Activated CD4-positive, CD25-positive, alpha-beta regulatory T cell treated with anti-CD3 and anti-CD28 coated beads, Interleukin-2, amount 50 U/mL, for 72 hours (primary cell): ENCODE measurements at regions not wholly inside any gene's neighbourhood (a gene's known extent, or its start where the extent isn't known, plus 50 kb on each side); places are given as distances from the start of the nearest gene placed in this dataset.

Experiments used
- DNase-seq: peaks from one replicate; pipeline ENCODE4 v3.0.0; 2021

DNA sequence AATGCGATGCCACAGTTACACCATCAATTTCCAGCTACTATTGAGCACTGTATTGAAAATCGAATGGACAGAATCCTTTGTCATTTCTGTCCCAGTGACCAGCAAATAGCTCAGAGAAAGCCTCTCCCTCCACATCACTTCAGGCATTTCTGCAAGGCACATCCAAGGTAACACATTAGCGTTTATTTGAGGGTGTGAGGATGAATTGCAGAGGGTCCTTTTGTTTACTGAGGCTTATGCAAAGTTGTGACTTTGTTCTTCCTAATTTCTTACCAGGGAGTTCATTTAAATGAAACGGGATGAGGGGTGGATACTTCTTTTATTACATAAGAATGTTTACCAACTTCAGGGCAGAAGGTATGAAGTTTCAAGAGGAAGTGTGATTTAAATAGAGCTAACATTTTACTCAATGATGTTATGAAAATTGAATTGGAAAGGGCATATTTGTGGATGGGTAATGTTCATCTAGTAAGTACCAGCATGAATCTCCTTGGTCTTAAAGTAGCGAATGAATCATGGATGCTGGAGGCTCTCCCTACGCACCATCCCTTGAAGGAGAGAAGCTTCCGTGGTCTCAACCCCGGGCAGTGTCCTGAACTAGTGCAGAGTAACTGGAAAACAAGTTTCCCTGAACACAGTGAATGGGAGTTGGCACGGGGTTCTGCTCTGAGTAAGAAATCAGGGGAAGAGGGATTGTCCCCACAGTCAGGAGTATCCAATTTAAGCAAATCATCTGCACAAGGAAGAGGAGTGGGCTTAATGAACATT, 756.5 kb downstream of the GALR1 start:
- no peak for DNase-seq

- no peak for DNase-seq
Observed at GRCh38 chr18:78006774-78007260, 757.2 kb downstream of the GALR1 start.

DNA sequence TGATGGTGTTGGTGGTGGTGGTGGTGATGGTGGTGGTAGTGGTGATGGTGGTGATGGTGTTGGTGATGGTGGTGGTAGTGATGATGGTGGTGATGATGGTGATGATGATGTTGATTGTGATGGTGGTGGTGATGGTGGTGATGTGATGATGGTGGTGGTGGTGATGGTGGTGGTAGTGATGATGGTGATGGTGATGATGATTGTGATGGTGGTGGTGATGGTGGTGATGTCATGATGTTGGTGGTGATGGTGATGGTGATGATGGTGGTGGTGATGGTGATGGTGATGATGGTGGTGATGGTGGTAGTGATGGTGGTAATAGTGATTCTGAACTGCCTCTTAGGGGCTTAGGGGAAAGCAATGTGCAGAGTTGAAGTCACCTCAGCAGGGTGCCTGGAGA, 760.7 kb downstream of the GALR1 start:
- no peak for DNase-seq

DNA sequence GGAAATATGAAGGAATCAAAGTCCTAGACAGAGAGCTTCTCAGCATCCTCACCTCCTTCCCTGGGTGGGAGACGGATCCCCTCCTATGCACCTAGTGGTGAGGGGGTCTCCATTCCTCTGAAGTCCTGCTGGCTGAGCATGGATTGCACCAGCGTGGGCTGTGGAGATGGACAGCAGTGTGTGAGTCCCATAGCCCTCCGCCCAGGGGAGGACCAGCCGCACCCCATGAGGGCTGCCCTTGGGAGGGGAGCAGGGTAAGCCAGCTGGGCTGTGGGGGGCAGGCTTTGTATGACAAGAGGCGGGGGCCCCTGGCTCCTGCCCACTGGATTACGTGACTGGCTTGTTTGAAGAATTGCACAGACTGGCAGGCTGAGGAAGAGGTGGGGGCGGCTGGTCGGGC, 768.2 kb downstream of the GALR1 start:
- DNase-seq = no peak

GRCh38 chr18:78021196-78021595, 771.5 kb downstream of the GALR1 start:
- no peak for DNase-seq

GRCh38 chr18:78031589-78031988, 781.9 kb downstream of the GALR1 start:
- DNase-seq = no peak

DNA sequence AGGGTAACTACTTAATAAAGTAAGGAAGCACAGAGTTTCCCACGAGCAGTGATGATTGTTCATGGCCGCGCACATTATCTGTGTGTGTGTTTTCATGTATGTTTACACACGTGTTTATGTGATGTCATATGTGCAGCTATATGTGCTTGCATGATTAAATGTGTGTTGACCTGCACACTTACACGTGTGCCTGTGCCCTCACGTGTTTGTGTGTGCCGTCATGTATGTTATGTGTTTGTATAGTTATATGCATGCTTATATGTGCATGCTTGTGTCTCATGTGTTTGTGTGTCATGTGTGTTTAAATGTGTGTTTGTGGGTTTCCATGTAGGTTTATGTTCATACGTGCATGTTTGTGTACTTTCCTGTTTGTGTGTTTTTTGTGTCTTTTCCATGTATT, 782.3 kb downstream of the GALR1 start:
- DNase-seq = no peak

DNA sequence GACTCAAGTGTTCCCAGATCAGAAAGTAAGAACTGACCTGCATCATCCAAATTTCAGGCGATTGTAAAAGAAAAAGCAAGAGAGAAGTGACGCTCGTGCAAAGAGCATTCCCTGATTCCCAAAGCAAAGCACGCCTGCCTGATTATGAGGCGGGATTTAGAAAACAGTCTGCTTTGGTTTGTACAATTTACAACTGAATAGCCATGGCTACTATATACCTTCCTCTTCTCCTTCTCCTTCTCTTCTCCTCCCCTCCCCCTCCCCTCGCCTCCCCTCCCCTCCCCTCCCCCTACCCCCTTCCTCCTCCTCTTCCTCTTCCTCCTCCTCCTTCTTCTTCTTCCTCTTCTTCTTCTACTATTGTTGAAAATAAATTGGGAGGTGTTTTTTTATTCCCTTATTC, 782.9 kb downstream of the GALR1 start:
- no peak for DNase-seq

DNA sequence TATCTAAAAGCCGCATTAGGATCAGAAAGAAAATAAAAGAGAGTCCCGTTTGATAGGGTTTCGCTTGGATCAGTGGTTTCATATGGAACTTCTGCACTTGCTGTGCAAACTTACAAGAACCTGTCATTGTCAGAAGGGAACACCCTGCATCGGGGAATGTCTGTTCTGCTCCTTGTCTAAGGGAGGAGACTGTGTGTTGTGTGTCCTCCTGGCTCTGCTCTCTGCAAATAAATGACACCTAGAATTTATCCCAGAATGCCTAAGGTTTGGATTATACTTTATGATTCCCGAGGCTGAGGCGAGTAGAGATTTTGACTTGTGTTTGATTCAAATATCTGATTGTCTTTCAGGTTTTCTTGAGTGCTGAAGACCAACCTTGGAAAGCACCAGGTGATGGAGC, 785.1 kb downstream of the GALR1 start:
- no peak for DNase-seq

- DNase-seq = no peak
Observed at GRCh38 chr18:78041218-78041617, 791.6 kb downstream of the GALR1 start.

GRCh38 chr18:78046631-78047030, 797.0 kb downstream of the GALR1 start:
- no peak for DNase-seq

GRCh38 chr18:78049281-78049680, 799.6 kb downstream of the GALR1 start:
- DNase-seq = no peak

DNA sequence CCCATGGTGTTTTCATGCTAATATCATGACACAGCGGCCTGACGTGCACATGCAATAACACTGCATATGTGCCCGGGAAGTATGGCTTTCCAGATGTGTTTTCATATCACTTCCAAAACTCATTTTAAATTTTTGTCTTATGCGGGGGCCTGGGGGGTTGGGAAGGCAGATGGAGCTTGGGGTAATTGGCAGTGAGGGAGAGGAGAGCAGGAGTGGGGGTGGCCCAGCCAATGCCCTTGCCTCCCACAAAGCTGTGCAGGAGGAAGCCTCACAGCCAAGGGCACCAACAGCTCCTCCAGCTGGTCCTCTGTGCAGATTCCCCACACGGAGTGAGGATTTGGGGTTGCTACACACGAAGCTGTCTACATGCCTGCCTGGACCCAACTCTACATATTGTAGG, 805.2 kb downstream of the GALR1 start:
- DNase-seq = no peak

- DNase-seq = no peak
Observed at GRCh38 chr18:78056011-78056410, 806.4 kb downstream of the GALR1 start.

GRCh38 chr18:78069784-78070664, 820.4 kb downstream of the GALR1 start:
- no peak for DNase-seq

DNA sequence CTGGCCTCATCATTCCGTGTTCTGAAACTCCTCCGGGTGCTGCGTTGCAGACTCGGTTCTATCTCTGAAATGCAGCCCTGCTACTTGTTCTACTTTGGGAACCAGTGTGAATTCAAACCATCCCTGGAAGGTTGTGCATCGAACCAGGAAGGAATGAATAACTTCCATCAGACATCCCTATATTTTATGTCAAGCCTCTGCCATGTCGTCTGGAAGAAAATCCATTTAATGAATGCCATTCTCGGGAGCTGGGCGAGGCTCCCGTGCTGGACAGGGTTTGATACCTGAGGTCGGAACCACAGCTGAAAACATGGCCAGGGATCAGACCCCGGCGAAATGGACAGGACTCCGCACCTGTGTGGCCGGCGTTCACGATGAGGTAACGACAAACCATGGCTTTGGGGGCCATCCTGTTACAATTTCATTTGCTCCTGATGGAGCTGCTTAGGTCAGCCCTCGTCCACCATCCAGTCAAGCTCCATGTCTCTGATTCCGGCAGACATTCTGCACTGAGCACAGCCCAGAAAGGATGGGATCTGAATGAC, 821.6 kb downstream of the GALR1 start:
- no peak for DNase-seq

- no peak for DNase-seq
Observed at GRCh38 chr18:78071776-78072175, 822.1 kb downstream of the GALR1 start.

DNA sequence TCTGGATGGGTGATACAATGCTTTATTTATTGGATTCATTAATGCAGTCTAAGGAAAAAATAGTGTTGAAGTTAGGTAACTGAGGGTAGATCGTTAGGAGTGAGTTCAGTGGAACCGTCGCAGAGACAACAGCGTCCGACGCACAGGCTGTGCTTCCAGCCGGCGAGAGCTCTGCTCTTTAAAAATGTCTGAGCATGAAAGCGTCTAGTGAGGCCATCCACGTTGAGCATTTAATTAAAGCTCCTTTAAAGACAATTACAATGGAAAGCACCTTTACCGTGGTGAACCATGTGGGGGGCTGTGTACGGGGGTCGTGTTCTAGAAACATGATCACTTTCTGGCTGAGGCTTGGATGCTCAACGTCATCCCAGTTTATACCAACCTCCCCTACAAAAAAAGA, 822.7 kb downstream of the GALR1 start:
- DNase-seq = no peak

GRCh38 chr18:78073275-78073674, 823.6 kb downstream of the GALR1 start:
- no peak for DNase-seq

GRCh38 chr18:78074400-78075020, 824.9 kb downstream of the GALR1 start:
- no peak for DNase-seq

DNA sequence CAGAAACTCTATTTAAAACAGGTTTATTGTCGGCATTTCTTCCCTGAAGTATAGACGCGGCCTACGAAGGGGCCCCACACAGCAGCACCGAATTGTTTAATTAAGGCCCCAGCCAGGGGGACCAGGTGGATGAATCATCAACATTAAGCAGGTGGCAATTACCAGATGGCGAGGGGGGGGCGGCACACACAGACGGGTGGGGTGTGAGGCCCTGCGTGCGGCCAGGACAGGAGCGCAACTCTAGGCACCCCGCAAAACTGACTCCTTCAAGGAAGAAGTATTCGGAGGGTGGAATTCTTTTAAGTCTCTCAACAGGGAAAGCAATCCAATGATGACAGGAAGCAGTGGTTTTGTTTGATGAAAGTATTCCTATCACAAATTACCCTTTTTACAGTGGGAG, 830.4 kb downstream of the GALR1 start:
- DNase-seq = no peak

DNA sequence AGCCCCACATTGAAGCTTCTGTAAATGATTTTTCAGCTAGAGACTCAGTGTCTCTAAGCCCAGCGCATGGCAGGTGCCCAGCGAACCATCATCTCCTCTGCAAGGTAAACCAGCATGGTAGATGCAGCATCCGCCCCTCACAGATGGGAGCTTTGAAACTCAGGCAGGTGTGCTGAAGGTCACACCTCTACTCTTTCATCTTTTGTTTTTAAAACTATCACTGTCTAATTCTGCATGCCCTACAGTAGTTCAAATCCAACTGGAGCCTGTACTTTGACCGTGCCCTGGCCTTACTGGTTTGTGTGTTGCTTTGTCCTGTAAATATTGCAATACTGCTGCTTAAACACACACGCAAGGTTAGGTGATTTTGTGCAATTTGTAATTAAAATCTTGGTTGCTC, 831.1 kb downstream of the GALR1 start:
- DNase-seq = no peak

DNA sequence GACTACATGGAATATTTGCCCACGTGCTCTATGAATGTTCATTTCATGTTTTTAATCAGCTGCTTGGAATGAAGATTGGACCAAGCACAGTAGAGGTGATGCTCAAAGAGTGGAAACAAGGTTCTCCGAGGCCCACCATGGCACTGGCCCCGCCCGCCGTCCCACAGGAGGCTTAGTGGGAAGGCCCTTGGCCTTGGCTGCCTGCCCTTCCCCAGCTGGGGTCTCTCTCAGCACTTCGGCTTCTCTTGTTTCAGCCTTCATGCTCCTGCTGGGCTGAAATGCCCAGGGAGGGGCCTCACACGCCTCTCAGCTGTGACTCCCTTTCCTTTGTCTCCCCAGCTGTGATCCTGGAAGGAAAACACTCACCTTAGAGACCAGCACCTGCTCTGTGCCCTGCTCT, 833.2 kb downstream of the GALR1 start:
- no peak for DNase-seq
